ENCODE measurements at regions not wholly inside any gene's neighbourhood (a gene's known extent, or its start where the extent isn't known, plus 50 kb on each side); places are given as distances from the start of the nearest gene placed in this dataset.

DNA sequence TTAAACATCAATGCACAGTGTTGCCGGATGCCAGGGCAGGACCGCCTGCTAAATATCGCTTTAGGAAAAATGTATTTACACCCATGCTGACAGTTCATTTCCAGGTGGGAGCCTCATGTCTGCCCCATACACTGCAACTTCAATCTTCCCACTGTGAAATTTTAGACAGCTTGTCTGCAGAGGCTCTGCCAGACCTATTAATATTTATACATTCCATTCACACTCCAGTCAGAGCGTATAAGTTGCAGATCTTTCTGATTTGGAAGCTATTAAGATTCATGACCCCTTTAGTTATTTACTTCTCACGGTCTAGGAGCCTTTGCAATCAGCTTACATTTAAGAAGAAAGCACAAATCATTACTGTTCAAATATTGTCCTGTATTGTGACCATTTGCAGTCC is 357.4 kb downstream of the ATP23 start:
- H3K4me3 ChIP-seq (ENCODE audit: low read length in 2 of 2) = no peak overlapping the region

DNA sequence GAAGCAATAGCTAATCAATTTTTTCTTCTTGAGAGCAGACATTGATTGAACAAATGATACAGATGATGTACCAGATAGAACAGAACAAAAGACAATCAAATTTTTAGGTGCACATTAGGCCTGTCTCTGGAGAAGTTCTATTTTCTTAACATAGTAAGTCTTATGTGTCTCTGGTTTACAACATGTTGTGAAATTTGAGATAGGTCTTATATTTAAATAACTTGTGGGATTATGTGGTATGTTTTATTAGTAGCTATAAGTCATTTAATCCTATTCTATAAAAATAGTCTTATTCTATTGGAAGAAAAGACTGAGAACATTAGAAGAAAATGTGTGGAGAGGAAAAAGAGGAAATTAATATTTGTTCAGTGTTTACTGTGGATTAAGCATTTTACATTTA is 358.0 kb downstream of the ATP23 start:
- no peak for DNase-seq
- intact Hi-C loops (cut with micrococcal nuclease) = no loop called here
- Histone ChIP-seq H3K27ac (ENCODE audit: low read depth, low read length) (no peak overlapping the region), H3K36me3 (ENCODE audit: insufficient read depth, low read length) (no peaks in the 10 kb centered on the region), H3K27me3 (ENCODE audit: insufficient read depth, low read length) (no peaks in the 10 kb centered on the region), H3K9me3 (ENCODE audit: control insufficient read depth in 1 of 2, low read length in 2 of 2) (no peaks in the 10 kb centered on the region), H3K4me3 (ENCODE audit: low read length in 2 of 2) (no peak overlapping the region), H3K4me1 (ENCODE audit: insufficient read depth, low read length) (no peaks in the 10 kb centered on the region)
- Mint-ChIP-seq H3K4me1 (no peaks in the 10 kb centered on the region), H3K4me3 (no peak overlapping the region), H3K9me3 (no peaks in the 10 kb centered on the region), H3K27me3 (peaks cover 5 to 10% of the 10 kb centered on the region in 2 donors), H3K36me3 (no peaks in the 10 kb centered on the region), H3K27ac (no peak overlapping the region)
- ChIA-PET POLR2A (ENCODE audit: partially characterized antibody) (no interaction called here), CTCF (ENCODE audit: partially characterized antibody) (no interaction called here)

More for the DNA sequence above, 357.4 kb downstream of the ATP23 start:
- H3K9me3 Mint-ChIP-seq = no peaks in the 10 kb centered on the region
- no peak overlapping the region for H3K27ac ChIP-seq (ENCODE audit: low read depth, low read length)
- H3K4me1 Mint-ChIP-seq = no peaks in the 10 kb centered on the region
- no peaks in the 10 kb centered on the region for H3K4me1 ChIP-seq (ENCODE audit: insufficient read depth, low read length)
- no peaks in the 10 kb centered on the region for H3K9me3 ChIP-seq (ENCODE audit: control insufficient read depth in 1 of 2, low read length in 2 of 2)
- no peaks in the 10 kb centered on the region for H3K27me3 ChIP-seq (ENCODE audit: insufficient read depth, low read length)
- DNase-seq = no peak
- H3K36me3 Mint-ChIP-seq = no peaks in the 10 kb centered on the region
- H3K27ac Mint-ChIP-seq = no peak overlapping the region
- intact Hi-C loops (cut with micrococcal nuclease) = no loop called here
- no peak overlapping the region for H3K4me3 Mint-ChIP-seq
- POLR2A ChIA-PET (ENCODE audit: partially characterized antibody) = no interaction called here
- CTCF ChIA-PET (ENCODE audit: partially characterized antibody) = no interaction called here
- H3K36me3 ChIP-seq (ENCODE audit: insufficient read depth, low read length) = no peaks in the 10 kb centered on the region
- peaks cover 5 to 12% of the 10 kb centered on the region in 2 donors for H3K27me3 Mint-ChIP-seq

DNA sequence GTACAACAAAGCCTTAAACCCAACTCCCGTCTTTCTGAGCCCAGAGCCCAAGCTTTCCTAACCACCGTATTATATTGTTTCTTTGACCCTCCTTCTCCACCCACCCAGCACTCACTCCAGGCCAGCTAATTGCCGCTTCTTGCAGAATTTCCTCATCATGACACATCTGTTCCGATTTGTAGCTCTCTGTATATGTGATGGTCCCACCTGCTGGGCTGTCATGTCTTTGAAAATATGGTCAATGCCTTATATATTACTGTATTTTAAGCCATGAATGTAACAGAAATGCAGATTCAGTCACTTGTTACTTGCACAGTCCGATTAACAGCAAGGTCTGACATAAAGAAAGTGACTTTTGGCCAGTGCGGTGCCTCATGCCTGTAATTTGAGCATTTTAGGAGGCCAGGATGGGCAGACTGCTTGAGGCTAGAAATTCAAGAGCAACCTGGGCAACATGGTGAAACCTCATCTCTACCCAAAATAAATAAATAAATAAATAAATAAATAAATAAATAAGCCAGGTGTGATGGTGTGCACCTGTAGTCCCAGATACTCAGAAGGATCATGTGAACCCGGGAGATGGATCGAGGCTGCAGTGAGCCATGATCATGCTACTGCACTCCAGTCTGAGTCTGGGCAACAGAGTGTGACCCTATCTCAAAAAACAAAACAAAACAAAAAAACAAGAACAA is 359.8 kb downstream of the ATP23 start:
- intact Hi-C loops (cut with micrococcal nuclease) = no loop called here

DNA sequence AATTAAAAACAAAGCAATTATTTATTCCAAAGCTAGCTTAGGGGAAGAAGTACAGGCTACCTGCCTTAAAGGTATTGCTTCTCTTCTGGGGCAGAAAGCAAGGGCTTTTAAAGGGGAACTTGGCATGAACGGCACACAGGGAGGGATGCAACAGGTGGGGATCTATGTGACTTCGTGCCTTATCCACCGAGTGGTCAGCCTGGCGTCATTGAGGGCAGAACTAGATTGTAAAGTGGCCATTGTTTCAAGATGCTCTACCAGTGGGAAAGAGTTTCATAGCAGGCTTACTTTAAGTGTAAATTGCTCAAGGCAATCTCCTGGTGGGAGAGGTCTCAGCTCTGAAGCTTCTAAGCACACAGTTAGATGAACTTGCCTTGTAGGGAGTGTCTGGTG is 360.4 kb downstream of the ATP23 start:
- Histone ChIP-seq H3K36me3 (ENCODE audit: insufficient read depth, low read length) (no peaks in the 10 kb centered on the region), H3K4me3 (ENCODE audit: low read length in 2 of 2) (no peak overlapping the region), H3K4me1 (ENCODE audit: insufficient read depth, low read length) (no peaks in the 10 kb centered on the region), H3K9me3 (ENCODE audit: control insufficient read depth in 1 of 2, low read length in 2 of 2) (no peaks in the 10 kb centered on the region), H3K27me3 (ENCODE audit: insufficient read depth, low read length) (no peaks in the 10 kb centered on the region), H3K27ac (ENCODE audit: low read depth, low read length) (no peak overlapping the region)
- Mint-ChIP-seq H3K4me1 (no peaks in the 10 kb centered on the region), H3K9me3 (no peaks in the 10 kb centered on the region), H3K36me3 (no peaks in the 10 kb centered on the region), H3K4me3 (no peak overlapping the region), H3K27me3 (peaks cover 6 to 8% of the 10 kb centered on the region in 2 donors), H3K27ac (no peak overlapping the region)
- intact Hi-C loops (cut with micrococcal nuclease) = no loop called here
- CTCF ChIA-PET (ENCODE audit: partially characterized antibody) = no interaction called here
- POLR2A ChIA-PET (ENCODE audit: partially characterized antibody) = no interaction called here
- no peak for DNase-seq

More for the DNA sequence above, 359.8 kb downstream of the ATP23 start:
- ChIA-PET POLR2A (ENCODE audit: partially characterized antibody) (no interaction called here), CTCF (ENCODE audit: partially characterized antibody) (no interaction called here)
- no peaks in the 10 kb centered on the region for H3K4me1 Mint-ChIP-seq
- H3K27ac Mint-ChIP-seq = peak overlapping the region in 1 of 7 donors; percentile 56
- no peak for DNase-seq
- Histone ChIP-seq H3K27ac (ENCODE audit: low read depth, low read length) (no peak overlapping the region), H3K9me3 (ENCODE audit: control insufficient read depth in 1 of 2, low read length in 2 of 2) (no peaks in the 10 kb centered on the region), H3K36me3 (ENCODE audit: insufficient read depth, low read length) (no peaks in the 10 kb centered on the region), H3K27me3 (ENCODE audit: insufficient read depth, low read length) (no peaks in the 10 kb centered on the region), H3K4me1 (ENCODE audit: insufficient read depth, low read length) (no peaks in the 10 kb centered on the region), H3K4me3 (ENCODE audit: low read length in 2 of 2) (no peak overlapping the region)
- H3K36me3 Mint-ChIP-seq = no peaks in the 10 kb centered on the region
- H3K27me3 Mint-ChIP-seq = peaks cover 6 to 8% of the 10 kb centered on the region in 2 donors
- H3K4me3 Mint-ChIP-seq = no peak overlapping the region
- H3K9me3 Mint-ChIP-seq = no peaks in the 10 kb centered on the region

DNA sequence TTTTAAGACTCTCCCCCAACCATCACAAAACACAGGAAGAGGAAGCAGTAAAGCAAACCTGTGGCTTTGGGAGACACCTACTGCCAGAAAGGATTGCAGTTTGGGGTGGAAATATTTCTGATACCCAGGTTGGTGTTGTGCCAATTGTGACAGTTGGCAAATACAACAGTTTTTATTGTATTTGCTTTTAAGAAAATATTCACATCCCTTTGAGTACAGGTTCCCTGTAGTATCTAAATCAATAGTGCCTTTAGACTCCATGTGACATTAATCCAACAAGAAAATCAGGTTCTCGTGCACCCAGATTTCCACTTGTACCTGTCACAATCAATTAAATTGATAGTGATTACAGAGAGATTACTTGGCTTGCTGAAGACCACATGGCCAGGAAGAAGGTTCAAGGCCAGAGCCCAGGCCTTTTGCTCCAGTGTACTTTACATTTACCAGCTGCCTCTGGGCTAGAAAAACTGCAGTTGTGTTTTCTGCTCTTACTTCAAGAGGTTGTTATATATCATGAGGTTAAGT is 361.2 kb downstream of the ATP23 start:
- ChIA-PET POLR2A (ENCODE audit: partially characterized antibody) (no interaction called here), CTCF (ENCODE audit: partially characterized antibody) (no interaction called here)
- no peaks in the 10 kb centered on the region for H3K36me3 ChIP-seq (ENCODE audit: insufficient read depth, low read length)
- Mint-ChIP-seq H3K4me3 (no peak overlapping the region), H3K27ac (no peak overlapping the region), H3K36me3 (no peaks in the 10 kb centered on the region), H3K9me3 (peaks cover 0 to under 1% (median 0%) of the 10 kb centered on the region in 8 donors), H3K27me3 (peaks cover 6 to 8% of the 10 kb centered on the region in 2 donors), H3K4me1 (no peaks in the 10 kb centered on the region)
- no peak for DNase-seq
- no peak overlapping the region for H3K27ac ChIP-seq (ENCODE audit: low read depth, low read length)
- H3K4me3 ChIP-seq (ENCODE audit: low read length in 2 of 2) = no peak overlapping the region
- no peaks in the 10 kb centered on the region for H3K4me1 ChIP-seq (ENCODE audit: insufficient read depth, low read length)
- intact Hi-C loops (cut with micrococcal nuclease) = no loop called here
- no peaks in the 10 kb centered on the region for H3K9me3 ChIP-seq (ENCODE audit: control insufficient read depth in 1 of 2, low read length in 2 of 2)
- H3K27me3 ChIP-seq (ENCODE audit: insufficient read depth, low read length) = no peaks in the 10 kb centered on the region

DNA sequence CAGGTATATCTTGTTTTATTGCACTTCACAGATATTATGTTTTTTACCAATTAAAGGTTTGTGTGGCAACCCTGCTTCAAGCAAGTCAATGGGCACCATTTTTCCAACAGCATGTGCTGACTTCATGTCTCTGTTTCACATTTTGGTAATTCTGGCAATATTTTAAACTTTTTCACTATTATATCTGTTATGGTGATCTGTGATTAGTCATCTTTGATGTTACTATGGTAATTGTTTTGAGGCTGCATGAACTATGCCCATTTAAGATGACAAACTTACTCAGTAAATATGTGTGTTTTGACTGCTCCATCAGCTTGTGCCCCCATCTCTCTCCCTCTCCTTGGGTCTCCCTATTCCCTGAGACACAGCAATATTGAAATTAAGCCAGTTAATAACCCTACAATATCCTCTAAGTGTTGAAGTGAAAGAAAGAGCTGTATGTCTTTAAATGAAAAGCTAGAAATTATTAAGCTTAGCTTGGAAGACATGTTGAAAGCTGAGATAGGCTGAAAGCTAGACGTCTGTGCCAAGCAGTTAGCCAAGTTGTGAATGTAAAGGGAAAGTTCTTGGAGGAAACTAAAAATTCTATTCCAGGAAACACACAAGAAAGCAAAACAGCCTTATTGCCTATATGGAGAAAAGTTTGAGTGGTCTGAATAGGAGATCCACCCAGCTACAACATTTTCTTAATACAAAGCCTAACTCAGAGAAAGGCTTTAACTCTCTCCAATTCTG is 365.1 kb downstream of the ATP23 start:
- Histone ChIP-seq H3K4me1 (ENCODE audit: insufficient read depth, low read length) (no peaks in the 10 kb centered on the region), H3K27ac (ENCODE audit: low read depth, low read length) (no peak overlapping the region), H3K27me3 (ENCODE audit: insufficient read depth, low read length) (no peaks in the 10 kb centered on the region), H3K36me3 (ENCODE audit: insufficient read depth, low read length) (no peaks in the 10 kb centered on the region), H3K9me3 (ENCODE audit: control insufficient read depth in 1 of 2, low read length in 2 of 2) (no peaks in the 10 kb centered on the region), H3K4me3 (ENCODE audit: low read length in 2 of 2) (no peak overlapping the region)
- intact Hi-C loops (cut with micrococcal nuclease) = no loop called here
- H3K4me1 Mint-ChIP-seq = no peaks in the 10 kb centered on the region
- no peak for DNase-seq
- H3K4me3 Mint-ChIP-seq = no peak overlapping the region
- POLR2A ChIA-PET (ENCODE audit: partially characterized antibody) = no interaction called here
- H3K36me3 Mint-ChIP-seq = no peaks in the 10 kb centered on the region
- H3K9me3 Mint-ChIP-seq = peaks cover 0 to 5% (median 0%) of the 10 kb centered on the region in 8 donors
- peaks cover 3% of the 10 kb centered on the region in 2 donors for H3K27me3 Mint-ChIP-seq
- CTCF ChIA-PET (ENCODE audit: partially characterized antibody) = no interaction called here
- H3K27ac Mint-ChIP-seq = no peak overlapping the region

DNA sequence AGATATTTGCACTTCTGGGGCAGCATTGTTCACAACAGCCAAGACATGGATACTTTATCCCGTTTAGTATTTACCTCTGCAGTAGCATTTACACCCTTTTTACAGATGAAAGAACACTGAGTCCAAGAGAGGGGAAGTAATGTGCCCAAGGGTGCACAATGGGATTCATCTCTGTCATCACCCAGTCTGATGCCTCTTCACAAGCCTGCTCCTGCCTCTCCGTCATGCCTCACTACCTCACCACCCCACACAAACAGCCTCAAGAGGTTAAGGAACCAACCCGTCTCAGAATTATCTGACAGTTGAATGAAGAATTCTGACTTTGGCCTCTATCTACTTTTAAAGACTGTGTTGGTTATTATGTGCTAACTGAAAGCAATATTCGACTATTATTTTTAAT is 368.4 kb downstream of the ATP23 start:
- Mint-ChIP-seq H3K4me1 (no peaks in the 10 kb centered on the region), H3K36me3 (no peaks in the 10 kb centered on the region), H3K9me3 (peaks cover 0 to 5% (median 0%) of the 10 kb centered on the region in 8 donors), H3K27ac (no peak overlapping the region), H3K27me3 (peaks cover 2 to 3% of the 10 kb centered on the region in 2 donors), H3K4me3 (no peak overlapping the region)
- CTCF ChIA-PET (ENCODE audit: partially characterized antibody) = no interaction called here
- no peaks in the 10 kb centered on the region for H3K27me3 ChIP-seq (ENCODE audit: insufficient read depth, low read length)
- no peaks in the 10 kb centered on the region for H3K36me3 ChIP-seq (ENCODE audit: insufficient read depth, low read length)
- H3K4me1 ChIP-seq (ENCODE audit: insufficient read depth, low read length) = no peaks in the 10 kb centered on the region
- POLR2A ChIA-PET (ENCODE audit: partially characterized antibody) = no interaction called here
- intact Hi-C loops (cut with micrococcal nuclease) = no loop called here
- DNase-seq = no peak
- H3K27ac ChIP-seq (ENCODE audit: low read depth, low read length) = no peak overlapping the region
- no peak overlapping the region for H3K4me3 ChIP-seq (ENCODE audit: low read length in 2 of 2)
- H3K9me3 ChIP-seq (ENCODE audit: control insufficient read depth in 1 of 2, low read length in 2 of 2) = no peaks in the 10 kb centered on the region

Measured in CD4-positive, alpha-beta memory T cell (primary cell).